ENCODE measurements at regions not wholly inside any gene's neighbourhood (a gene's known extent, or its start where the extent isn't known, plus 50 kb on each side); places are given as distances from the start of the nearest gene placed in this dataset.

DNA sequence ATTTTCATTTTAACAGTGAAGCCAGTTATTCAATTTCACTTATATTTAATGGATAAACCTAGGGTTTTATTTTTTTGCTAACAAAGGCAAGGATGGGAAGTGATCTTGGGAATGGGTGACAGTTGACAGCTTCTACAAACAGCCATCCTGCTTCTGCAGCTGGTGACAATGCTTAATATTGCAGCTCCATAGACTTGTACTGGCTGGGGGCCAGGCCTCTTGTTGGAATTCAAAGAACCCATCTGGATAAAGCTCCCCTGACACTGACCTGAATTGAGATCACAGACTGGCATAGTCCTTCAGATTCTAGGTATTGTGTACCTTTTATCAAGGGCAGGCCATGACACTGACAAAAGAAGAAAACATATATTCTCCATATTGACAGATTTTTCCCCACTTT, 664.6 kb upstream of the FOXG1 start:
- no peaks in the 10 kb centered on the region for H3K36me3 ChIP-seq (ENCODE audit: insufficient read depth, low read length)
- H3K79me2 ChIP-seq (replicated peaks; ENCODE audit: insufficient read depth, low read length), result no peaks in the 10 kb centered on the region
- H2AFZ ChIP-seq (ENCODE audit: low read depth, low read length), result peak overlapping the region; percentile 22
- H3K27me3 ChIP-seq (ENCODE audit: insufficient read depth, low read depth, low read length), result no peaks in the 10 kb centered on the region
- H4K20me1 ChIP-seq (ENCODE audit: insufficient read depth), result no peaks in the 10 kb centered on the region
- H3K9me2 ChIP-seq (ENCODE audit: insufficient read depth, low read length), result no peaks in the 10 kb centered on the region
- H3K4me3 ChIP-seq (ENCODE audit: low read length), result no peak overlapping the region
- H3K27ac ChIP-seq (ENCODE audit: low read length), result peak overlapping the region; percentile 27
- no peak overlapping the region for H3K4me2 ChIP-seq (ENCODE audit: low read length)
- no peaks in the 10 kb centered on the region for H3F3A ChIP-seq (ENCODE audit: insufficient read depth, low read length, poor library complexity, severe bottlenecking)
- no peak overlapping the region for H3K9ac ChIP-seq (ENCODE audit: low read length)
- no peaks in the 10 kb centered on the region for H3K9me3 ChIP-seq (ENCODE audit: low read length)
- TF ChIP-seq SMC3 (conservative IDR thresholded peaks at IDR 0.05; ENCODE audit: poor library complexity) (no peak), EP300 (conservative IDR thresholded peaks at IDR 0.05; ENCODE audit: poor library complexity, severe bottlenecking) (peak; percentile 27)

DNA sequence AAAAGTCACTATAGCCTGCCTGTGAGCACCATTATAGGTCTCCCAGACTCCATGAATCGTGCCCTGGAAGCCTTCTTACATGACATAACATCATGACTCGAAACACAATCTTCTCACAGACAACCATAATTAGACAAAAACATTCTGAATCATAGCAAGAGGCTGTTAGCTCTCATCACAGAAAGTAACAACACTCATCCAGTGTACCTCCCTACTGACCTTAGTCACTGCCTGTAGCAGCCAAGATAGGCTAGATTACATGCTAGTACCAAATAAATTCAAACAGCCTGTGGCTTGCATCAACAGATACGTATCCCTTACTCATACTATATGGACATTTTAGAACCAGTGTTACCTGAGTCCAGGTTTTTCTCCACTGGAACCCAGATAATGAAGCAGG, 663.8 kb upstream of the FOXG1 start:
- H3K4me2 ChIP-seq (ENCODE audit: low read length), result no peak overlapping the region
- H3K9ac ChIP-seq (ENCODE audit: low read length), result no peak overlapping the region
- H3K4me3 ChIP-seq (ENCODE audit: low read length), result no peak overlapping the region
- H3K27ac ChIP-seq (ENCODE audit: low read length), result no peak overlapping the region
- no peaks in the 10 kb centered on the region for H3K27me3 ChIP-seq (ENCODE audit: insufficient read depth, low read depth, low read length)
- H4K20me1 ChIP-seq (ENCODE audit: insufficient read depth), result no peaks in the 10 kb centered on the region
- TF ChIP-seq, protein P1, sequence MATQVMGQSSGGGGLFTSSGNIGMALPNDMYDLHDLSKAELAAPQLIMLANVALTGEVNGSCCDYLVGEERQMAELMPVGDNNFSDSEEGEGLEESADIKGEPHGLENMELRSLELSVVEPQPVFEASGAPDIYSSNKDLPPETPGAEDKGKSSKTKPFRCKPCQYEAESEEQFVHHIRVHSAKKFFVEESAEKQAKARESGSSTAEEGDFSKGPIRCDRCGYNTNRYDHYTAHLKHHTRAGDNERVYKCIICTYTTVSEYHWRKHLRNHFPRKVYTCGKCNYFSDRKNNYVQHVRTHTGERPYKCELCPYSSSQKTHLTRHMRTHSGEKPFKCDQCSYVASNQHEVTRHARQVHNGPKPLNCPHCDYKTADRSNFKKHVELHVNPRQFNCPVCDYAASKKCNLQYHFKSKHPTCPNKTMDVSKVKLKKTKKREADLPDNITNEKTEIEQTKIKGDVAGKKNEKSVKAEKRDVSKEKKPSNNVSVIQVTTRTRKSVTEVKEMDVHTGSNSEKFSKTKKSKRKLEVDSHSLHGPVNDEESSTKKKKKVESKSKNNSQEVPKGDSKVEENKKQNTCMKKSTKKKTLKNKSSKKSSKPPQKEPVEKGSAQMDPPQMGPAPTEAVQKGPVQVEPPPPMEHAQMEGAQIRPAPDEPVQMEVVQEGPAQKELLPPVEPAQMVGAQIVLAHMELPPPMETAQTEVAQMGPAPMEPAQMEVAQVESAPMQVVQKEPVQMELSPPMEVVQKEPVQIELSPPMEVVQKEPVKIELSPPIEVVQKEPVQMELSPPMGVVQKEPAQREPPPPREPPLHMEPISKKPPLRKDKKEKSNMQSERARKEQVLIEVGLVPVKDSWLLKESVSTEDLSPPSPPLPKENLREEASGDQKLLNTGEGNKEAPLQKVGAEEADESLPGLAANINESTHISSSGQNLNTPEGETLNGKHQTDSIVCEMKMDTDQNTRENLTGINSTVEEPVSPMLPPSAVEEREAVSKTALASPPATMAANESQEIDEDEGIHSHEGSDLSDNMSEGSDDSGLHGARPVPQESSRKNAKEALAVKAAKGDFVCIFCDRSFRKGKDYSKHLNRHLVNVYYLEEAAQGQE (IDR thresholded peaks at IDR 0.05; ENCODE audit: borderline replicate concordance), result no peak
- TF ChIP-seq EP300 (conservative IDR thresholded peaks at IDR 0.05; ENCODE audit: poor library complexity, severe bottlenecking), result no peak
- no peak for TF ChIP-seq MXI1 (conservative IDR thresholded peaks at IDR 0.05; ENCODE audit: poor library complexity, severe bottlenecking)
- no peak for TF ChIP-seq EZH2 (IDR thresholded peaks at IDR 0.05; ENCODE audit: borderline replicate concordance, insufficient read depth, low read length, poor library complexity, severe bottlenecking)
- no peak for TF ChIP-seq RAD21 (conservative IDR thresholded peaks at IDR 0.05)
- TF ChIP-seq, protein P2, sequence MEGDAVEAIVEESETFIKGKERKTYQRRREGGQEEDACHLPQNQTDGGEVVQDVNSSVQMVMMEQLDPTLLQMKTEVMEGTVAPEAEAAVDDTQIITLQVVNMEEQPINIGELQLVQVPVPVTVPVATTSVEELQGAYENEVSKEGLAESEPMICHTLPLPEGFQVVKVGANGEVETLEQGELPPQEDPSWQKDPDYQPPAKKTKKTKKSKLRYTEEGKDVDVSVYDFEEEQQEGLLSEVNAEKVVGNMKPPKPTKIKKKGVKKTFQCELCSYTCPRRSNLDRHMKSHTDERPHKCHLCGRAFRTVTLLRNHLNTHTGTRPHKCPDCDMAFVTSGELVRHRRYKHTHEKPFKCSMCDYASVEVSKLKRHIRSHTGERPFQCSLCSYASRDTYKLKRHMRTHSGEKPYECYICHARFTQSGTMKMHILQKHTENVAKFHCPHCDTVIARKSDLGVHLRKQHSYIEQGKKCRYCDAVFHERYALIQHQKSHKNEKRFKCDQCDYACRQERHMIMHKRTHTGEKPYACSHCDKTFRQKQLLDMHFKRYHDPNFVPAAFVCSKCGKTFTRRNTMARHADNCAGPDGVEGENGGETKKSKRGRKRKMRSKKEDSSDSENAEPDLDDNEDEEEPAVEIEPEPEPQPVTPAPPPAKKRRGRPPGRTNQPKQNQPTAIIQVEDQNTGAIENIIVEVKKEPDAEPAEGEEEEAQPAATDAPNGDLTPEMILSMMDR (IDR thresholded peaks at IDR 0.05; ENCODE audit: poor library complexity, severe bottlenecking), result no peak
- TF ChIP-seq SMC3 (conservative IDR thresholded peaks at IDR 0.05; ENCODE audit: poor library complexity), result no peak
- no peak for TF ChIP-seq POLR2AphosphoS5 (IDR thresholded peaks at IDR 0.05)
- TF ChIP-seq TAF1 (IDR thresholded peaks at IDR 0.05; ENCODE audit: low read depth), result no peak
- no peaks in the 10 kb centered on the region for H3F3A ChIP-seq (ENCODE audit: insufficient read depth, low read length, poor library complexity, severe bottlenecking)
- no peaks in the 10 kb centered on the region for H3K9me2 ChIP-seq (ENCODE audit: insufficient read depth, low read length)
- H2AFZ ChIP-seq (ENCODE audit: low read depth, low read length), result no peak overlapping the region
- H3K36me3 ChIP-seq (ENCODE audit: insufficient read depth, low read length), result no peaks in the 10 kb centered on the region
- H3K9me3 ChIP-seq (ENCODE audit: low read length), result no peaks in the 10 kb centered on the region
- H3K79me2 ChIP-seq (replicated peaks; ENCODE audit: insufficient read depth, low read length), result no peaks in the 10 kb centered on the region

DNA sequence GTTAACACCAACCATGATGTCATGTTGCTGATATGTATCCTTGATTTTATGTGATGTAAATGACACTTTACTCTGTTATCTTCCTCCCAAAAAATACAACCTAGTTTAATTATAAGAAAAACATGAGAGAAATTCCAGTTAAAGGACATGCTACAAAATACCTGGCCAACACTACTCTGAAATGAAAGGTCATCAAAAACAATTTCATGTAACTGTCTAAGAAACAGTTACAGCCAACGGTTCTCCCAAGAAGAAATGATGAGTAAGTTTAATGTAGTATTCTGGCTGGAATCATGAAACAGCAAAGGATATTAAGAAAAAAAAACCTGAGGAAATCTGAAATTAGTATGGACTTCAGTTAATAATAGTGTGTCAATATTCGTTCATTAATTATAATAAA, 653.3 kb upstream of the FOXG1 start:
- H3F3A ChIP-seq (ENCODE audit: insufficient read depth, low read length, poor library complexity, severe bottlenecking), result no peaks in the 10 kb centered on the region
- H3K36me3 ChIP-seq (ENCODE audit: insufficient read depth, low read length), result no peaks in the 10 kb centered on the region
- H3K4me2 ChIP-seq (ENCODE audit: low read length), result no peak overlapping the region
- H2AFZ ChIP-seq (ENCODE audit: low read depth, low read length), result no peak overlapping the region
- H3K79me2 ChIP-seq (replicated peaks; ENCODE audit: insufficient read depth, low read length), result no peaks in the 10 kb centered on the region
- H3K27me3 ChIP-seq (ENCODE audit: insufficient read depth, low read depth, low read length), result no peaks in the 10 kb centered on the region
- H4K20me1 ChIP-seq (ENCODE audit: insufficient read depth), result no peaks in the 10 kb centered on the region
- TF ChIP-seq, protein P2 (IDR thresholded peaks at IDR 0.05; ENCODE audit: poor library complexity, severe bottlenecking), result no peak
- TF ChIP-seq EP300 (conservative IDR thresholded peaks at IDR 0.05; ENCODE audit: poor library complexity, severe bottlenecking), result no peak
- no peak for TF ChIP-seq SMC3 (conservative IDR thresholded peaks at IDR 0.05; ENCODE audit: poor library complexity)
- TF ChIP-seq TAF1 (IDR thresholded peaks at IDR 0.05; ENCODE audit: low read depth), result no peak
- H3K27ac ChIP-seq (ENCODE audit: low read length), result no peak overlapping the region
- H3K9me2 ChIP-seq (ENCODE audit: insufficient read depth, low read length), result no peaks in the 10 kb centered on the region
- H3K9ac ChIP-seq (ENCODE audit: low read length), result no peak overlapping the region
- H3K9me3 ChIP-seq (ENCODE audit: low read length), result no peaks in the 10 kb centered on the region
- no peak overlapping the region for H3K4me3 ChIP-seq (ENCODE audit: low read length)
